ENCODE measurements at regions not wholly inside any gene's neighbourhood (a gene's known extent, or its start where the extent isn't known, plus 50 kb on each side); places are given as distances from the start of the nearest gene placed in this dataset.
A peak's percentile ranks its signal among the peaks of the same experiment; 100 is the strongest.

DNA sequence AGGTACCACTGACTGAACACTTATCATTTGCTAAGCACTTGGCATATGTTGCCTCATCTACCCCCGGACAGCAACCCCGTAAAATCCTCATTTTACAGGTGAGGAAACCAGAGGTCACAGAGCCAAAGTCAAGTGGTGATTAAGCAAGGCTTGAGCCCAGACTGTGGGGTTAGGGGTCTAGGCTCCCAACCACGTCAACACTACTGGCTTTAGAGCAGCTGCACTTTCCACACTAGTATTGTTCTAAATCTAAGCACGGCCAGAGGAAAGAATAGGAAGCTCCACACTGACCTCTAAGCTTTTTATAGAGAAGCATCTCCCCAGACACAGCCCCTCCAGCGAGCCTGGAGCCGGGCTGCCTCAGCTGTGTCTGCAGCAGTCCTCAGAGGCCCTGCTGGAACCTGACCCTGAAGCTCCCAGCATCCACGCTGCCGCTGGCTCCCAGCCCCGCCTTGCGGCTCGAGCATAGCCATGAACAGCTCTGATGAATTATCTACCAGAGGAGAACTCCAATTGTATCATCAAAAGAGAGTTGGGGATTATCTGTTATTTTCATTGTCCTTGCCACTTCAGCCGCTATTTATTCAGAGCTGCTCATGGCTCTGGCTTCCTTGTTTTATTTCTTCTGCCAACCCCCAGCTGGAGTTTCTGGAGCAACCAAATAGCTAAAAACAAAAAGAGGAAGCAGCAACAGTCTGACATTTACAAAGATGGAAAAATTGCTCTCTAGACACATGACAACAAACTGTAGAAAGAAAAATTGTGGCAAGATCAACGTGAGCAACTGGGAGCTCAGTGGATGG lies 62.2 kb upstream of the RTN4 start:
- DNase-seq (ENCODE audit: low read depth in 1 of 2, low spot score in 1 of 2), result peak; percentile 57 to 88

DNA sequence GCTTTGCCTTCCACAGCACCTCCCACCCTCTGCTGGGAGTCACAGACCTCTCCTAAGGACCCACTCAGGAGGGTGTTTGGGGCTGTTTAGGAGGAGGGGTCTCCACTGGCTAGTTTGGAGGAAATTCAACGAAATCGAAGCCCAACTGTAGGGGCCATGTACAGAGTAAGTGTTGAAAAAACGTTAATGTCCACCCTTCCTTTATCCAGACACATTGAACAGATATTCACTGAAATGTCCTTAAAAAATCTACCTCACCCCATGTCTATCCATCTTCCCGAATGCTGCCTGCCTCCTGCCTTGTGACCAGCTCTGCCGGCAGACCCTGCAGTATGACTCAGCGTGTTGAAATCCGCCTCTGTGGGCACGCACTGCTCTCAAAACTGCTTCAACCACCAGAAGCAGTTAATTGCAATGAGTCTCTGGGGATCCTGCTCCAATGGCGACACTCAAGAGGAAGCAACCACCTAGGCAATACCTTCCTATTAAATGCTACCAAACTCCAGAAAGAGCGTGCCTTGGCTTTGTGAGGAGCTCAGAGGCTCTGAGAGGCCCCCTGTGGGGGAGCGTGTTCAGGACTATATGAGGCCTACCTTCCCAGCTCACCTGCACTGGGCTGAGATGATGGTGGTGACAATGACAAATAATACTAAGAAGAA lies 61.4 kb upstream of the RTN4 start:
- TF ChIP-seq SPI1 (IDR thresholded peaks at IDR 0.05; ENCODE audit: borderline replicate concordance, low read depth) (no peak), POLR2AphosphoS5 (IDR thresholded peaks at IDR 0.05; ENCODE audit: low read depth) (peak; percentile 86)
- peak overlapping the region; percentile 8; the same call in 1 of the 2 replicates for H3K4me3 ChIP-seq (replicated peaks; ENCODE audit: insufficient read depth, low read length)
- no peaks in the 10 kb centered on the region for H3K27me3 ChIP-seq (ENCODE audit: insufficient read depth, poor library complexity, severe bottlenecking)
- H3K27ac ChIP-seq (replicated peaks), result peak overlapping the region; percentile 97
- peak; percentile 96 to 98 for DNase-seq (ENCODE audit: low read depth in 1 of 2, low spot score in 1 of 2)

More for the DNA sequence above, 62.2 kb upstream of the RTN4 start:
- no peaks in the 10 kb centered on the region for H3K27me3 ChIP-seq (ENCODE audit: insufficient read depth, poor library complexity, severe bottlenecking)
- no peak for TF ChIP-seq GABPA (IDR thresholded peaks at IDR 0.05; ENCODE audit: low read depth)
- peak; percentile 62; the same call in 1 of the 2 replicates for TF ChIP-seq POLR2AphosphoS5 (IDR thresholded peaks at IDR 0.05; ENCODE audit: low read depth)
- TF ChIP-seq, protein P1, sequence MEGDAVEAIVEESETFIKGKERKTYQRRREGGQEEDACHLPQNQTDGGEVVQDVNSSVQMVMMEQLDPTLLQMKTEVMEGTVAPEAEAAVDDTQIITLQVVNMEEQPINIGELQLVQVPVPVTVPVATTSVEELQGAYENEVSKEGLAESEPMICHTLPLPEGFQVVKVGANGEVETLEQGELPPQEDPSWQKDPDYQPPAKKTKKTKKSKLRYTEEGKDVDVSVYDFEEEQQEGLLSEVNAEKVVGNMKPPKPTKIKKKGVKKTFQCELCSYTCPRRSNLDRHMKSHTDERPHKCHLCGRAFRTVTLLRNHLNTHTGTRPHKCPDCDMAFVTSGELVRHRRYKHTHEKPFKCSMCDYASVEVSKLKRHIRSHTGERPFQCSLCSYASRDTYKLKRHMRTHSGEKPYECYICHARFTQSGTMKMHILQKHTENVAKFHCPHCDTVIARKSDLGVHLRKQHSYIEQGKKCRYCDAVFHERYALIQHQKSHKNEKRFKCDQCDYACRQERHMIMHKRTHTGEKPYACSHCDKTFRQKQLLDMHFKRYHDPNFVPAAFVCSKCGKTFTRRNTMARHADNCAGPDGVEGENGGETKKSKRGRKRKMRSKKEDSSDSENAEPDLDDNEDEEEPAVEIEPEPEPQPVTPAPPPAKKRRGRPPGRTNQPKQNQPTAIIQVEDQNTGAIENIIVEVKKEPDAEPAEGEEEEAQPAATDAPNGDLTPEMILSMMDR (IDR thresholded peaks at IDR 0.05; ENCODE audit: insufficient read depth, low read length), result no peak
- TF ChIP-seq, protein P2, sequence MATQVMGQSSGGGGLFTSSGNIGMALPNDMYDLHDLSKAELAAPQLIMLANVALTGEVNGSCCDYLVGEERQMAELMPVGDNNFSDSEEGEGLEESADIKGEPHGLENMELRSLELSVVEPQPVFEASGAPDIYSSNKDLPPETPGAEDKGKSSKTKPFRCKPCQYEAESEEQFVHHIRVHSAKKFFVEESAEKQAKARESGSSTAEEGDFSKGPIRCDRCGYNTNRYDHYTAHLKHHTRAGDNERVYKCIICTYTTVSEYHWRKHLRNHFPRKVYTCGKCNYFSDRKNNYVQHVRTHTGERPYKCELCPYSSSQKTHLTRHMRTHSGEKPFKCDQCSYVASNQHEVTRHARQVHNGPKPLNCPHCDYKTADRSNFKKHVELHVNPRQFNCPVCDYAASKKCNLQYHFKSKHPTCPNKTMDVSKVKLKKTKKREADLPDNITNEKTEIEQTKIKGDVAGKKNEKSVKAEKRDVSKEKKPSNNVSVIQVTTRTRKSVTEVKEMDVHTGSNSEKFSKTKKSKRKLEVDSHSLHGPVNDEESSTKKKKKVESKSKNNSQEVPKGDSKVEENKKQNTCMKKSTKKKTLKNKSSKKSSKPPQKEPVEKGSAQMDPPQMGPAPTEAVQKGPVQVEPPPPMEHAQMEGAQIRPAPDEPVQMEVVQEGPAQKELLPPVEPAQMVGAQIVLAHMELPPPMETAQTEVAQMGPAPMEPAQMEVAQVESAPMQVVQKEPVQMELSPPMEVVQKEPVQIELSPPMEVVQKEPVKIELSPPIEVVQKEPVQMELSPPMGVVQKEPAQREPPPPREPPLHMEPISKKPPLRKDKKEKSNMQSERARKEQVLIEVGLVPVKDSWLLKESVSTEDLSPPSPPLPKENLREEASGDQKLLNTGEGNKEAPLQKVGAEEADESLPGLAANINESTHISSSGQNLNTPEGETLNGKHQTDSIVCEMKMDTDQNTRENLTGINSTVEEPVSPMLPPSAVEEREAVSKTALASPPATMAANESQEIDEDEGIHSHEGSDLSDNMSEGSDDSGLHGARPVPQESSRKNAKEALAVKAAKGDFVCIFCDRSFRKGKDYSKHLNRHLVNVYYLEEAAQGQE (IDR thresholded peaks at IDR 0.05; ENCODE audit: insufficient replicate concordance, low read depth), result peak; percentile 6
- peak; percentile 93 for TF ChIP-seq SPI1 (IDR thresholded peaks at IDR 0.05; ENCODE audit: borderline replicate concordance, low read depth)
- peak overlapping the region; percentile 38; the same call in 1 of the 2 replicates for H3K4me3 ChIP-seq (replicated peaks; ENCODE audit: insufficient read depth, low read length)
- H3K27ac ChIP-seq (replicated peaks), result peak overlapping the region; percentile 97

DNA sequence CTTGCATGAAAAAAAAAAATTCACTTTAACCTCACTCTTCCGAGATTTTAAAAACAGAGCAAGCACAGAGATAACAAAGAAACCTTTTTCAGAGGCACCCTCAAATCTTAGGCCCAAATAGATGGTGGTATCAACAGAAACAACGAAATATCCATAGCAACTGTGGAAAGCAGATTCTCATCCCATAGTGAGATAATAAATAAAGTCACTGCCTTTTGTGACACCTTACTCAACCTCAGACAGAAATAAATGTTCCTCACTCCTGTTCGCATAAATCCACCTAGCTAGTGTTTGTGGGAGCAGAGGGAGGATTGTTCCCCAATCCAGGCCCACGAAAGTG lies 60.9 kb upstream of the RTN4 start:
- Histone ChIP-seq H3K27me3 (ENCODE audit: insufficient read depth, poor library complexity, severe bottlenecking) (no peaks in the 10 kb centered on the region), H3K4me3 (replicated peaks; ENCODE audit: insufficient read depth, low read length) (0 out of 2 replicates have a peak overlapping the region, but pooled peaks have one; percentile 8), H3K27ac (replicated peaks) (peak overlapping the region; percentile 97)
- no peak for DNase-seq (ENCODE audit: low read depth in 1 of 2, low spot score in 1 of 2)
- TF ChIP-seq, protein P1 (IDR thresholded peaks at IDR 0.05; ENCODE audit: insufficient read depth, low read length), result no peak
- TF ChIP-seq POLR2AphosphoS5 (IDR thresholded peaks at IDR 0.05; ENCODE audit: low read depth) (no peak), SPI1 (IDR thresholded peaks at IDR 0.05; ENCODE audit: borderline replicate concordance, low read depth) (no peak)

DNA sequence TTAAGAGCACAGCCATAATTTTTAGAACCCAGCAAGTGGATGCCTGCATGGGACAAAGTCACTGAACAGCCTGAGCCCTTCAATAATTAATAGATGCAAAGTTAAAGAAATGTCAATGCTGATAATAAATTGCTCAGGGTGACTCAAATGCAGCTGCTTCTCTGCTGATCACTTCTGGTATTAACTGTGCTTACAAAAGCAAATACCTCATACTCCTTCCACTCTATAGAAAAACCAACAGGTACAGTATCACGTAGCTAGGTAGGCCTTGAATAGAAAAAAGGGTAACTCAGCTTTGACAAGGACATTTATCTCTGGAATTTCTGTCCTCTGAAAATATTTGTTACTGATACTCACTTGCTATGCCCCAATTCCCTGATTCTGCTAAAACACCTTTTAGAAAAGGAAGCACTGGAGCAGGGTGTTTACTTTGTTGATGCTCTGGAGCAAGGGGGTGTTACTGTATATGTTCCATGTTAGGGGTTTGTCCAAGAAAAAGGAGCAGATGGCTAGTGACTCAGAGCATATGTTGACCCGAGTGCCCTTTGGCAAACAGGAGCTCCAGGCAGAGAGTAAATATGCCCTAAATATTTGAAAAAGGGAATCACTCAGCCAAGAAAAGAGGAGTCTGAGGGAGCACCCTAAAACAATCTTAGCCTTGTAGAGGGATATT lies 59.1 kb upstream of the RTN4 start:
- Histone ChIP-seq H3K4me3 (replicated peaks; ENCODE audit: insufficient read depth, low read length) (no peak overlapping the region), H3K27ac (replicated peaks) (peak overlapping the region; percentile 15), H3K27me3 (ENCODE audit: insufficient read depth, poor library complexity, severe bottlenecking) (no peaks in the 10 kb centered on the region)
- no peak for DNase-seq (ENCODE audit: low read depth in 1 of 2, low spot score in 1 of 2)
- TF ChIP-seq SPI1 (IDR thresholded peaks at IDR 0.05; ENCODE audit: borderline replicate concordance, low read depth) (no peak), GABPA (IDR thresholded peaks at IDR 0.05; ENCODE audit: low read depth) (no peak), POLR2AphosphoS5 (IDR thresholded peaks at IDR 0.05; ENCODE audit: low read depth) (no peak)
- TF ChIP-seq, protein P1 (IDR thresholded peaks at IDR 0.05; ENCODE audit: insufficient read depth, low read length), result no peak
- TF ChIP-seq, protein P2 (IDR thresholded peaks at IDR 0.05; ENCODE audit: insufficient replicate concordance, low read depth), result no peak
